Sigmoid colon (tissue), 6 donors: ENCODE measurements at regions not wholly inside any gene's neighbourhood (a gene's known extent, or its start where the extent isn't known, plus 50 kb on each side); places are given as distances from the start of the nearest gene placed in this dataset.

Source experiments
- DNase-seq: peaks from one replicate; pipeline ENCODE4 v3.0.0-alpha.2; 2019
- H3K27ac ChIP-seq, 4 donors: fragments of 200-600 bp; sonication (generic); one replicate each; pipeline ENCODE4 v1.5.1; 2016 to 2019; ENCODE audit warnings: mild to moderate bottlenecking in 1 of 4
- H3K27me3 ChIP-seq, 3 donors: fragments of 200-600 bp; sonication (generic); one replicate each; pipeline ENCODE4 v1.5.1; 2019; ENCODE audit warnings: mild to moderate bottlenecking in 1 of 3
- H3K36me3 ChIP-seq, 4 donors: fragments of 200-600 bp; sonication (generic); one replicate each; pipeline ENCODE4 v1.5.1; 2016 to 2019
- H3K4me1 ChIP-seq, 4 donors: fragments of 200-600 bp; sonication (generic); one replicate each; pipeline ENCODE4 v1.5.1; 2017 to 2019
- H3K4me3 ChIP-seq, 4 donors: fragments of 200-600 bp; sonication (generic); one replicate each; pipeline ENCODE4 v1.5.1; 2017 to 2019; ENCODE audit warnings: mild to moderate bottlenecking in 2 of 4, moderate library complexity in 1 of 4
- H3K9me3 ChIP-seq, 4 donors: fragments of 200-600 bp in 3 of 4; sonication (generic) in 3 of 4; one replicate each; pipeline versions ENCODE4 v1.5.1 to v1.6.1; 2013 to 2019
- CTCF ChIP-seq, 4 experiments: fragments of 450-650 bp in 3 of 4; fragments of 200-600 bp in 1 of 4; IDR thresholded peaks; one replicate each; pipeline ENCODE4 v1.5.1; 2016 to 2019; ENCODE audit warnings: antibody characterized with exemption in 4 of 4, mild to moderate bottlenecking in 3 of 4, moderate library complexity in 2 of 4
- EP300 ChIP-seq, 4 donors: sonication (generic); formaldehyde crosslinking; IDR thresholded peaks; one replicate each; pipeline ENCODE4 v1.6.1; 2017; ENCODE audit warnings: antibody characterized with exemption in 4 of 4
- POLR2A ChIP-seq, 2 donors: fragments of 450-650 bp; IDR thresholded peaks; one replicate each; pipeline ENCODE4 v1.6.1; 2016; ENCODE audit warnings: antibody characterized with exemption in 2 of 2, mild to moderate bottlenecking in 2 of 2, moderate library complexity in 2 of 2
- POLR2AphosphoS5 ChIP-seq, 4 donors: sonication (generic); formaldehyde crosslinking; IDR thresholded peaks; one replicate each; pipeline ENCODE4 v1.6.1; 2017; ENCODE audit warnings: antibody characterized with exemption in 4 of 4
- WGBS, 2 donors: extraction: QIAGEN DNeasy Blood & Tissue Kit; methylation state at CpG; one replicate each; pipeline ENCODE4 v1.1.7; 2013; 5-methylcytosine and 5-hydroxymethylcytosine counted together
- intact Hi-C: fragments of 100-400 bp; cut with DNase I; formaldehyde crosslinking; loops from one replicate; pipeline ENCODE4 v1.15.1; 2023
- donor health status: healthy with polysubstance abuse.
- donor health status: healthy.

- H3K9me3 ChIP-seq = no peaks in the 10 kb centered on the region
- 79 to 84% methylated on average over 6 of the region's 6 CpGs for WGBS, 2 donors
- no peaks in the 10 kb centered on the region for H3K36me3 ChIP-seq
- no peaks in the 10 kb centered on the region for H3K27me3 ChIP-seq
- no peak overlapping the region for H3K4me3 ChIP-seq
- DNase-seq = no peak
- H3K27ac ChIP-seq = no peak overlapping the region
- no peaks in the 10 kb centered on the region for H3K4me1 ChIP-seq
- intact Hi-C loops = no loop called here
- TF ChIP-seq POLR2A (IDR thresholded peaks at IDR 0.05) = no peak
These were observed 551.9 kb upstream of the KIRREL3 start for GRCh38 chr11:127552446-127552845.

- Histone ChIP-seq H3K27ac (no peak overlapping the region), H3K4me3 (no peak overlapping the region), H3K27me3 (no peaks in the 10 kb centered on the region), H3K9me3 (no peaks in the 10 kb centered on the region), H3K36me3 (no peaks in the 10 kb centered on the region), H3K4me1 (no peaks in the 10 kb centered on the region)
- 66 to 67% methylated on average over 3 of the region's 3 CpGs for WGBS, 2 donors
- intact Hi-C loops = no loop called here
- TF ChIP-seq POLR2AphosphoS5 (IDR thresholded peaks at IDR 0.05) = no peak
- no peak for TF ChIP-seq EP300 (IDR thresholded peaks at IDR 0.05)
- no peak for TF ChIP-seq CTCF (IDR thresholded peaks at IDR 0.05)
- TF ChIP-seq POLR2A (IDR thresholded peaks at IDR 0.05) = no peak
- DNase-seq = no peak
These were observed 530.6 kb upstream of the KIRREL3 start for GRCh38 chr11:127531167-127531566.

- Histone ChIP-seq H3K4me3 (no peak overlapping the region), H3K27me3 (no peaks in the 10 kb centered on the region), H3K27ac (no peak overlapping the region), H3K36me3 (no peaks in the 10 kb centered on the region), H3K4me1 (no peaks in the 10 kb centered on the region), H3K9me3 (no peaks in the 10 kb centered on the region)
- DNase-seq = no peak
- intact Hi-C loops = no loop called here
- TF ChIP-seq POLR2A (IDR thresholded peaks at IDR 0.05) (no peak), EP300 (IDR thresholded peaks at IDR 0.05) (no peak), POLR2AphosphoS5 (IDR thresholded peaks at IDR 0.05) (no peak), CTCF (IDR thresholded peaks at IDR 0.05) (no peak)
- WGBS, 2 donors = 89% methylated on average over 3 of the region's 3 CpGs
These were observed 527.7 kb upstream of the KIRREL3 start for GRCh38 chr11:127528297-127528696.

DNA sequence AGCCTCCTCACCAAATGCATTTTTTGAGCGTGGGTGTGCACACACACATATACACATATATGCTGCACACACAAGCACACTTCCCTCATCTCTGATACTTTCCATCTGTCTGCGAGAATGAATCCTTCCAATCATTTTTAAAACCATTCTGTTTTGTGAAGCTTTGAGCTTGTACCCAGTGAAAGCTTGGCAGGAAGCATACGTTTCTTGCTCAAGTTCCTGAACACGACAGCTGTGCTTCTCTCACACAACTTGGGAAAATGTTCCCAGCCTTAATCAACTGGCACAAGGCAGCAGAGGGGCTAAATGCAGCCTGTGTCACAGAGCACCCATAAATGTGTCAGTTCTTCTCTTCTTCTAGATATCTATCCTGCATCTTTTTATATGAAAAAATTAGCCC is 524.0 kb upstream of the KIRREL3 start:
- peaks cover 0 to 8% (median 4%) of the 10 kb centered on the region in 4 donors for H3K4me1 ChIP-seq
- 21 to 72% methylated on average over 4 of the region's 4 CpGs for WGBS, 2 donors
- no peak overlapping the region for H3K4me3 ChIP-seq
- H3K27me3 ChIP-seq = no peaks in the 10 kb centered on the region
- H3K9me3 ChIP-seq = no peaks in the 10 kb centered on the region
- no peak overlapping the region for H3K27ac ChIP-seq
- TF ChIP-seq POLR2A (IDR thresholded peaks at IDR 0.05) (no peak), CTCF (IDR thresholded peaks at IDR 0.05) (no peak), POLR2AphosphoS5 (IDR thresholded peaks at IDR 0.05) (no peak), EP300 (IDR thresholded peaks at IDR 0.05) (no peak)
- intact Hi-C loops = no loop called here
- H3K36me3 ChIP-seq = no peaks in the 10 kb centered on the region
- no peak for DNase-seq

DNA sequence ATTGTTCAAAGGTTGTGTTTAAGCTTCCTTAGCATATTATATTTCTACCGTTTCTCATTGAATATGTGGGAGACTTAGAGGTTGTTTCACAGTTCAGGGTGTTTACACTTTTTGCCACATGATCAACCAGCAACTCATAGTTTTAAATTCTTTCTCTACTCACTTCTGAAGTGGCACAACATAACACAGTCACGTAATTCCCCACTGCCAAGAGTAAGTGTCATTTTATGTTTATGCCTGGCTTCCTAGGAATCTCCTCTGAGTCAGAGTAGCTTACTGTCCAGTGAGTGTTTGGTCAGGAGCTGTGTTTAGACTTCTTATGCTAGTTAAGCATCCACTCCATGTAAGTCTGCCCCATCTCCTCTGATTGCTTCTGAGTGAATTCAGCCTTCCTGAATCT is 520.8 kb upstream of the KIRREL3 start:
- 59 to 61% methylated on average over 2 of the region's 2 CpGs for WGBS, 2 donors

More for the DNA sequence above, 520.8 kb upstream of the KIRREL3 start:
- no peaks in the 10 kb centered on the region for H3K27me3 ChIP-seq
- H3K9me3 ChIP-seq = no peaks in the 10 kb centered on the region
- intact Hi-C loops = no loop called here
- no peak for TF ChIP-seq CTCF (IDR thresholded peaks at IDR 0.05)
- no peak for TF ChIP-seq POLR2AphosphoS5 (IDR thresholded peaks at IDR 0.05)
- no peak for TF ChIP-seq EP300 (IDR thresholded peaks at IDR 0.05)
- TF ChIP-seq POLR2A (IDR thresholded peaks at IDR 0.05) = no peak
- H3K4me1 ChIP-seq = peaks cover 0 to 8% (median 4%) of the 10 kb centered on the region in 4 donors
- no peaks in the 10 kb centered on the region for H3K36me3 ChIP-seq
- DNase-seq = no peak
- H3K27ac ChIP-seq = no peak overlapping the region
- no peak overlapping the region for H3K4me3 ChIP-seq
